Caki2 (cell line): ENCODE measurements at regions not wholly inside any gene's neighbourhood (a gene's known extent, or its start where the extent isn't known, plus 50 kb on each side); places are given as distances from the start of the nearest gene placed in this dataset.
"Not testable (repeated sequence)": the region's sequence is repeated elsewhere in the genome, so short reads cannot be mapped to it uniquely, and the experiment has no call there.

Experiments used
- DNase-seq: peaks from one replicate; pipeline ENCODE4 v3.0.0-alpha.2; 2015; ENCODE audit warnings: low read depth
- in situ Hi-C: cut with HindIII; loops from 2 replicates; pipeline ENCODE4 v1.10.0; 2016; ENCODE audit warnings: low sequenced_read_pairs, low pct_unique_long_range_greater_than_20kb, mixed read lengths

DNA sequence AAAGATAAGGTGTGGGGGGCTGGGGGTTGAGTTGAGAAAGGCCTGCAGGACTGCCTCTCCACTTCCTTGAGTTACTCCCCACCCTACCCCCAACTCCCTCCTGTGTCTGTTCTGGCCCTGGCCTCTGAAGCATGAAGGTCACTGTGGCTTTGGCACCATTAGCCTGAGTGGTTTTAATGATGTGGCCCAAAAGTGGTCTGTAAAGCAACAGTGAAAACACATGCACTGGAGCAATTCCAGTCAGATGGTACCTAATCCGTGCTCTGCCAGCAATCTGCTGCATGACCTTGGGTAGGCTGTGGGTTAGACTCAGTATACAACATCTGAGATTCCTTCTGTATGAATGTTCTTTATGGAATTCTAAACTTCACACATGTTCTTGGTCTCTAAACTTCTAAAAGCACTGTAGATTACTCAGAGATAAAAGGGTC is 86.5 kb upstream of the ATP1A1 start:
- no peak for DNase-seq
- in situ Hi-C loops: no loop called here

DNA sequence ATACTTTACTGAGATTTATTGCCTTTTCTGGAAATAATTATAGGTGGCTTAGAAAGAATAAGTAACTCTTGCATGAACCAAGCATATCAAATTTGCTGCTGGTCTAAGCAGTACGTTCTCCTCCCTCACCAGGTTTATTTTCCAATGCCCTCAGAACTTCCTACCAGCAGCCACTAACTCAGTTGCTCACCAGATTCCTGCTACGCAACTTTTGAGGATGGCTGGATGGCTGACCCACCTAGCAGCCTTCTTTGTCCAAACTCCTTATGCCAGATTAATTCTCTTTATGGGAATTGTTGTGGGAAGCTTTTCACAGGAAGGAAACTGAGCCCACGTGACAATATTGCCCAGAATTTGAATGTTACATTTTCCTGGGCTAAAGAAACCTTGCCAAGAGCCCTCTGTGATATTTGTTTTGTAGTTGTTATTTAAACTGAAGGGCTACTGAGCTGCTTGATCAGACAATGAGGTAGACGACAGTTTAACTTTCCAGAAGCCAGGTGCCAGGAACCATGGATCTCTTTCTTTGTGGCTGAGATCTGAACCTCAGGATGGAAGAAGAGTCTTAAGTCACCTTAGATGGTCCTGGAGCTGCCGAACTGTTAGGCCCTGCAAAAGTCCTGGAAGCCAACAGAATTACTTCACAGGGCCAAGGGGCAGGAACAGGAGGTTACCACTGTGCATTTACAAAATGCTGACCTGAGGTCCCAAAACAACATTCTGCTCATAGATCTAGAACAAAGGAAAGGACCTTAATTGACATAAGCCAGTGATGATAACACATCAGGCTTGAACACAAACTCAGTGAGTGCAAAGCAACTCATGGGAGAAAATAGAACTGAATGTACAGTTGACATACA is 85.5 kb upstream of the ATP1A1 start:
- in situ Hi-C loops: no loop called here

DNA sequence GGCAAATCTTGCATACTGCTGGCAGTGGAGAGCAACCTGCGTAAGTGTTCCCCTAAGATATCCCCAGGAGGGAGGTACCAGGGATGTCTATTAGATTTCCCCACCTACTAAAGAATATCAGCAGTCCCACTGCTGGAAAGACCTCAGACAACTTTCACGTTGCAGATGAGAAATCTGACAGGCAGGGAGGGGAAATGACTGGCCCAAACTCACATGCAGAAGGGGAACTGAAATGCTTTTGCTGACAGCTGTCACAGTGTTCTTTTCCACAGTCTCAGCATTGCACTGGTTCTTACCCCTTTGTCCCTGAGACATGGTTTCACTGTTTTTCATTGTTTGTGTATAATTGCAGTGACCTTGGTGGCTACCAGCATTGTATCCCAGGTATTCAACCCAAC is 84.8 kb upstream of the ATP1A1 start:
- DNase-seq: no peak
- in situ Hi-C loops: no loop called here

More for the DNA sequence above, 85.5 kb upstream of the ATP1A1 start:
- no peak for DNase-seq

DNA sequence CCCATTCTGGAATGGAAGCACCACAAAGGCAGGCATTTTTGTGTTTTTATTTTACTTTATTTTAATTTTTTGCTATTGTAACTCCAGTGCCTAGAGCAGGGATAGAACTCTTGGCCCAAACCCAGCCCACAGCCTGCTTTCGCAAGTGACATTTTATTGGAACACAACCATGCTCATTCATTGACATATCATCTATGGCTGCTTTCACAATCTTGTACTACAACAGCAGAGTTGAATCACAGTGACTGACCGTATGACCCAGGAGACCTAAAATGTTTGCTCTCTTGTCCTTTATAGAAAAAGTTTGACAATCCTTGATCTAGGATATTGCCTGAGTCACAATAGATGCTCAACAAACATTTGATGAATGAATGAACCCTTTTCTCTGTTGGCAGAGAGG is 83.9 kb upstream of the ATP1A1 start:
- in situ Hi-C loops: no loop called here
- no peak for DNase-seq

DNA sequence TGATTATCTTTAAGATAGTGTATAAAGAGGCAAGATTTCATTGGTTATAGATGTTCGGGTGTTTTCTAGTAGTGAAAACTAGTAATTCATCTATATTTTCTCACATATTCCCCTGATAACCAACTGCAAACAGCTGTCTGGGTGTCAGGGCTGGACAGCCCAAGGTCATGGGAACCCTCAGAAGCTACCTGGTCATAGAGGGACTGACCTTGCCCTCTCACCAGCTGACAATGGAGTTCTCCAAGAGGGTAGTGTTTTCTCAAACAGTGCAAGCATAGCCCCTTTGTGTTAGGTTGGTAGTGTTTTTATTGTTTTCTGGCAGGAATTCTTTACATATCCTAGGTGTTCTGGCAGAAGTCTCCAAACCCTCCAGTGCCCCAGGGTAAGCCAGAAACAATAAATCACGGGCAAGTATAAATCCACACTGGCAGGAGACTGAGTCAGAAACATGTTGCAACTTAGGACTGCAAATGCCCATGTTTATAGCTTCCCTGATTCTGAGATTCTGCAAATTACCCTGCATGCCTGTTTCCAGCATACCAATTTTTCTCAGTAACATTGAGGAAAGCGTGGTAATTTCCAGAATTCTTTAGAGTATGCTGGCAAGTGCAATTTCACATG is 82.8 kb upstream of the ATP1A1 start:
- DNase-seq: no peak
- in situ Hi-C loops: no loop called here

DNA sequence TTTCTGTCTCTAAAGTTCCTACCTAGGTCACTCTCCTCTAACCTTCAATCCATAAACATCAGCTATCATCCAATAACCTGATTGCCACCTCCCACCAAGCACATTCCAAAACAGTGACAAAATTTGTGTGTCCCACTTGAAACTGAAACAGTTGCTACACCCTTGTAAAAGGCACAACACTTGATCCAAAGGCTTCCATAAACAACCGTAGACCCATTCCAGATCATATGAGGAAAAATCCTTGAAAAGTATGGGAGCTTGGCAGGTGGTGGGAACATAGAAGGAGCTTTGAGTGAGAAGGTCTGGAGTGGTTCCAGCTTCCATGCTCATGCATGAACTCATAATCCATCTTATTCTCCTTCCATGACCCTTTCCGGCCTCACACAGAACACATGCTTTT is 82.0 kb upstream of the ATP1A1 start:
- no peak for DNase-seq
- in situ Hi-C loops: no loop called here

DNA sequence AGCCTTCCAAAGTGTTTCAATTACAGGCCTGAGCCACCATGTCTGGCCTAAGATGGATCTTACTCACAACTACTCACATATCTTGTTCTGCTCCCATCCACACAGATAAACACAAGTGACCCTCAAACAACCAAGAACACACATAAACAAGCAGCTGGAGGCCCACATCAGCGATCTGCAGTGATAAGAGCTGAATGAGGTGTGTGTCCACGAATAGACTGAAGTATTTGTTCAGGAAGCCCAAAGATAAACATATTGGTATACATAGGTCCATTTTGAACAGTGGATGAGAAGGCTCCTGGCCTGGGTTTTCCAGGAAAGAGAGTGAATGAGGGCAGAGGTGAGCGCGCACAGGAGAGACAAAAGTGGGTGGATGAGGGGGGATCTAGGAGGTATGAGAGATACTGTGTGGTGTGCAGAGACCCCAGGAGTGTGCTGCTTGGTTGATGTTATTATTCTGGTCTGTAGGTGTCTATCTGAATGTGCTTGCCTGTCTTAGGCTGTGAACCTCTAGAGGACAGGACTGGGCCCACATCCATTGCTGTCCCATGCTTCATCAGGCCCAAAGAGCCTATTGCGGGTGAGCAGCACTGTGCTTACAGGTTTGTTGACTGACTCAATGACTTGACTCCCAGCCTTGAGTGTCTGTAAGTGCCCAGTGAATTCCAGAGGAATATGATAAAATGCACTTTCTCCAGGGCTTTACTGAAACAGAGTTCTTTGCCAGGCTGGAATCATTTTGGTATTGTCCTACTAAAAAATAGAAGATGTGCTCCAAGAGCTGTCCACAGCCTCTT is 79.9 kb upstream of the ATP1A1 start:
- in situ Hi-C loops: no loop called here

DNA sequence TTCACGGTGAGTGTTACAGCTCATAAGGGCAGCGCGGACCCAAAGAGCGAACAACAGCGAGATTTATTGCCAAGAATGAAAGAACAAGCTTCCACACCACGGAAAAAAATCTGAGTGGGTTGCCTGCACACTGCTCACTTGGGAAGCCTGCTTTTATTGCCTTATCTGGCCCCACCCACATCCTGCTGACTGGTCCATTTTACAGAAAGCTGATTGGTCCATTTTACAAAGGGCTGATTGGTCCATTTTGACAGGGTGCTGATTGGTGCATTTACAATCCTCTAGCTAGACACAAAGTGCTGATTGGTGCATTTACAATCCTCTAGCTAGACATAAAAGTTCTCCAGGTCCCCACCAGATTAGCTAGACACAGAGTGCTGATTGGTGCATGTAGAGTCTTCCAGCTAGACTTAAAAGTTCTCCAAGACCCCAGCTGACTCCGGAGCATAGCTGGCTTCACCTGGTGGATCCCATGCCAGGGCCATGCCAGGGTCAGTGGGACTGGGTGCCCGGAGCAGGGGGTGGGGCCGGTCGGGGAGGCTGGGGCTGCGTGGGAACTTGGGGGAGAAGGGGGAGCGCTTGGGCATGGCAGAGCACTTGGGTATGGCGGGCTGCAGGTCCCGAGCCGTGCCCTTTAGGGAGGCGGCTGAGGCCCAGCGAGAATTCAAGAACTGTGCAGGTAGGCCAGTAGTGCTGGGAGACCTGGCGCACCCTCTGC is 75.4 kb upstream of the ATP1A1 start:
- in situ Hi-C loops: no loop called here
- no peak for DNase-seq

More for the DNA sequence above, 79.9 kb upstream of the ATP1A1 start:
- no peak for DNase-seq

DNA sequence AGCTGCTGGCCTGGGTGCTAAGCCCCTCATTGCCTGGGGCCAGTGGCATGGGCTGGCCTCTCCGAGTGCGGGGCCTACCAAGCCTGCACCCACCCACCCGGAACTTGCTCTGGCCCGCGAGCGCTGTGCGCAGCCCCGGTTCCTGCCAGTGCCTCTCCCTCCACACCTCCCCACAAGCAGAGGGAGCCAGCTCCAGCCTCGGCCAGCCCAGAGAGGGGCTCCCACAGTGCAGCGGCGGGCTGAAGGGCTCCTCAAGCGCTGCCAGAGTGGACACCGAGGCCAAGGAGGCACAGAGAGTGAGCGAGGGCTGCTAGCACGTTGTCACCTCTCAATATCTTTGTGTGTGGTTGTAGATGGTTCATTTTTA is 74.8 kb upstream of the ATP1A1 start:
- DNase-seq, in situ Hi-C loops: not testable (repeated sequence)

DNA sequence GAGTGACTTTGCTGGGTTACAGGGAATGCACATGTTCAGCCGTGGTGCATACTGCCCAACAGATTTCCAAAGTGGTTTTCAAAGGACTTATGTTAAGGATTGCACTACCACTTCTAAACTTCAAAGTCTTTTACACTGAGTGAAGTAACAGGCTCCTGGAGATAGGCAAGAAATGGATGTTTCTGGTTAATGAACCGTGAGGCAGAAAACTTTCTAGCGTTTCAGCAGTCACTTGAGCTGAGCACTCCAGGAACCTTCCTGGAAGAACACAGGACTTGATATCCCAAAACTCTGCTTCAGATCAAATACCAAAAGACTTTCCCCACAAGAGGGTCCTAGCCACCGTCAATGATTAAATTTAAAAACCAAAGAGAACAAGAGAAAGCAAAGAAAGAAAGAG is 74.3 kb upstream of the ATP1A1 start:
- DNase-seq: no peak
- in situ Hi-C loops: no loop called here

DNA sequence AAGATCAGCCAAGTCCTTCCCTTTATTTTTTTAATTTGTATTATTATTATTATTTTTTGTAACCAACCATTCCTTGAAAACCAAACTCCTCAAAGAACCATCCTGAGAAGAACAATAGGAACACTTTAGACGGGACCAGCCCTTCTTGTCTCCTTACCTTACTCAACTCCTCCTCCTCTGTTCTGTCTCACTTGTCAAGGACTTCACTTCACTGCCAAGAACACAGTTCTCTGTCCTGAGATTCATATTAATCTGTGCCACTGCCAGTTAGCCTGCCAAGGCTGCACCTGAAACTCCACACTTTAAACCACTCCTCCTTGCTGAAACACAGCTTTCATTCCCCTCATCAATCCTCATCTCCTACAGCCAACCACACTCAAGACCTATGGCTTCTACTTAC is 73.8 kb upstream of the ATP1A1 start:
- DNase-seq: no peak
- in situ Hi-C loops: no loop called here

DNA sequence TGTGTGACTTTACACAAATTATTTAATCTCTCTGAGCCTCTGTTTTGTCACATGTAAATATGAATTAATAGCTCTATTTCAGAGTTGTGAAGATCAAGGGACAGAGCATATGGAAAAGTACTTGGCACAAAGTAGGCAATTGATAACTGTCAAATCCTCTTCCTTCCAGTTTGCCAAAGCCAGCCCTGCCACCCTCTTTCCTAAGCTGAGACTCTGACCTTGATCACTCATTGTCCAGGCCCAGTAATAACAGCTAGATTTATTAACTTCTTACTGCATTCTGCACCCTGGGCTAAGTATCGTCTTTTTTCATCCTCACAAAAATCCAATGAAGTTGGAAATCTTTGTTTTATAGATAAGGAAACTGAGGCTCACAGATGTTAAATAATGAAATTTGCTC is 70.8 kb upstream of the ATP1A1 start:
- in situ Hi-C loops: no loop called here
- DNase-seq: no peak

DNA sequence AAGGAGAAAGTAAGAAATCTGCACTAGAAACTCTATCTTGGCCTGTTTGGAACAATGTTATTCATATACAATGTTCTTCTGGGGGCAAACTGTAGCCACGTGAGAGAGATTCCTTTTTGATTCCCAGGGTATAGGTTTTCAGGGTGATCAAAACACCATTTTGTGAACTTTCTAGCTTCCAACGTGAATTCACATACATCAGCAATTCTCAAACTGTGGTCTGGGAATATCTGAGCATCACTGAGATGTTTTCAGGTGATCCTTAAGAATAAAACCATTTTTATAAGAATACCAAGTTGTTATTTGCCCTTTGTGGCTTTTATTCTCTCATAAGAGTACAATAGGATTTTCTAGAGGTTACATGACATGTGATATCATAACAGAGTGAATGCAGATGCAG is 66.9 kb upstream of the ATP1A1 start:
- no peak for DNase-seq
- in situ Hi-C loops: no loop called here

DNA sequence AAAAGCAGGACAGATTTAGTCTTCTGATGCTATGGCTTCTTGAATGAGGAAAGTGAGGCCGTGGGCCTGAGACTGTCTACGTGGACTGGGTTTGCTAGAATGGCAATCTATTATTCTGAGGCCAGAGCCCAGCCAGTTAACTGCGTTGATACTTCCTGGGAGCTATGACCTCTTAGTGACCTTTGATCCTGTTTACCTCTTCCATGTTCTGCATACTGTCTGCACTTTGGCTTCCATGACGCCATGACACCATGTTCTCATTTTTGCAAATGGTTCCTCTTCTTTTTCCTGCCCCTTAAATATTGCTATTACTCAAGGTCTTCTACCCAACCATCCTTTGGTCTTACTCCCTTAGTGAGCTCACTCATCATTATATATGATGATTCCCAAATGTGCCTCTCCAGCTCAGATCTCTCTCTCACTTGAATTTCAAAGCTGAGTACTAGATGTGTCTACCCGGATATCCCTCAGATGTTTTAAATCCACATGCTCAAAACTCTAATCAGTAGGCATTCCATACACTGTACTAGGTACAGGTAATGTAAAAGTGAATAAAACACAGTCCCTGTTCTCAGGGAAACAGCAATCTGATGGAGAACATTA is 66.1 kb upstream of the ATP1A1 start:
- in situ Hi-C loops: no loop called here
- DNase-seq: no peak

DNA sequence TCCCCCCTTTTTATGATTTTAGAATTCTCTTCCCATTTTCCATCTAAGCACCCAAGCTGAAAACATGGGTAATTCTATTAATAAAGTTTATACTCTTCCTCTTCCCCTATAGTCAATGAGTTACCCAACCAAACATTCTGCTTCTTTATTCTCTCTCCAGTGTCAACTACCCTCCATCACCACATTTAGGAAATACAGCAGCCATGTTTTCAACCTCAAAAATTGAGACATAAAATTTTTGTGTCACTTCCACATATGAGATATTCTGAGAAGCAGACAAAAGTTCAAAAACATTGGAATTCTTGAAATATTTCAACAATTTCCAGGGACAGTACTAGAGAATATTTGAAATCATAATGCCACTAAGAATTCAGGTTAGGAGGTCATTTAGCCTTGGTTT is 64.8 kb upstream of the ATP1A1 start:
- in situ Hi-C loops: no loop called here
- no peak for DNase-seq

DNA sequence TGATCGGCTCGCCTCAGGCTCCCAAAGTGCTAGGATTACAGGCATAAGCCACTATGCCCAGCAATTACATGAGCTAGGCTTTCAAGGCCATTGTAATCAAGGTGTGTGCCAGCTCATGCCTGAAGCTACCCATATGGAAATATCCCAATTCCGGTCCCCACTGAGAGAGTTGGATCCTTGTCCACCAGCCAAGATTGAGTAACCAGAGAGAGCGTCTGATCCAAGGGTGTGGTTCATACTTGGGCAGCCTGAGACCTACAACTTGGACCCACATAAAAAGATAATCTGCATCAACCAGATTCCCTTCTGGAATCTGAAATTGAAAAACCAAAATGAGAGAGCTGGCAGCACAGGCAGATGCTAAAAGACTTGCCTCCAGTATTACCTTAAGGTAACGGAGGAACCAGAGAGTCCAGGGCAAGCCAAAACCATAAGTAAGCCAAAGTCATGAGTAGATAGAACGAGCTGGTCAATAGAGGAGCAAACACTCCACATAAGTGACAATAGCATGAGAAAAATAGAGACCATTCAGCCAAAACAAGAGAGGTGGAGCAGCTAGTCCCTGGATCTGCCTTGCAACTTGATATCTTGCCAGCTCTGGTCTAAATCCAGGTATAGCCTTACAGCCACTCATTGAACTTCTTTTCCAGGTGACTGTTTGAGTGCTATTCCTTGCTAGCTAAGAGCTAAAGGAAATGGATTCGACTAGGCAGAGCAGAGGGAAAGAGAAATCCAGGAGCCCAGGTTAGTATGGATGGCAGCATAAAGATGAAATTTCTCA is 63.8 kb upstream of the ATP1A1 start:
- DNase-seq: no peak
- in situ Hi-C loops: no loop called here

DNA sequence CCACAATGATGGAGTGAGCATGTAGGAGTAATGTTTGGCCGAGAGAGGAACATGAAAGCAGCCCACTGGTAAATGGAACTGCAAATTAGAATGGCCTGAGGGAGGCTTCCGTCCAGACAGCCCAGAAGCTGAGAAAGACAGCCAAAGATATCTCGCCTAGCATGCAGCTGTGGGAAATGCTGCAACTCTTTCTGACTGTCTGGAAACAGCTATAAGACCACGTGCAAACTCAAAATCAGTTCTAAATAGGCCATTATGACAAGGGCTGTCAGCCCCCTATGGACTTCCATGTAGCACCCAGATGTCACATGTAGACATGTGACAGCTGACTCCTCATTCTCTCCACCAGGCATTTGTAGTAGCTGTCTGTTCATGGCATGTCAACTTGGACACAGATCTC is 62.9 kb upstream of the ATP1A1 start:
- no peak for DNase-seq
- in situ Hi-C loops: no loop called here

DNA sequence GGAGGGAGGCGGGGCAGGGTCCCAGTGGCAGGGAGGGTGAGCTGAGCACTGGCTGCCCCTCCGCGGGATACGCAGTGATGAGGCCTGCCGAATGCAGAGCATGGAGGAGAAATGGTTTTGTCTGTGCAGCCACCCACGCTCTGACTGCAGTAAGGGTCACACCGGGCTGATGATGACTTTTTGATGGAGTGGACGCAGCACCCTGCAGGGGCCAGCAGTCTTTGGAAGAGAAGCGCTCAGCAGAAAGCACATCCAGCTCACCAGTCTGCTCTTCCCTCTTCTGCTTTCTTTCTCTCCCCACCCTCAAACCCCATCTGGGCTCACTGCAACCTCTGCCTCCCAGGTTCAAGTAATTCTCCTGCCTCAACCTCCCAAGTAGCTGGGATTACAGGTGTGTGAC is 61.9 kb upstream of the ATP1A1 start:
- in situ Hi-C loops: no loop called here
- no peak for DNase-seq
